ENCODE measurements at regions not wholly inside any gene's neighbourhood (a gene's known extent, or its start where the extent isn't known, plus 50 kb on each side); places are given as distances from the start of the nearest gene placed in this dataset.

DNA sequence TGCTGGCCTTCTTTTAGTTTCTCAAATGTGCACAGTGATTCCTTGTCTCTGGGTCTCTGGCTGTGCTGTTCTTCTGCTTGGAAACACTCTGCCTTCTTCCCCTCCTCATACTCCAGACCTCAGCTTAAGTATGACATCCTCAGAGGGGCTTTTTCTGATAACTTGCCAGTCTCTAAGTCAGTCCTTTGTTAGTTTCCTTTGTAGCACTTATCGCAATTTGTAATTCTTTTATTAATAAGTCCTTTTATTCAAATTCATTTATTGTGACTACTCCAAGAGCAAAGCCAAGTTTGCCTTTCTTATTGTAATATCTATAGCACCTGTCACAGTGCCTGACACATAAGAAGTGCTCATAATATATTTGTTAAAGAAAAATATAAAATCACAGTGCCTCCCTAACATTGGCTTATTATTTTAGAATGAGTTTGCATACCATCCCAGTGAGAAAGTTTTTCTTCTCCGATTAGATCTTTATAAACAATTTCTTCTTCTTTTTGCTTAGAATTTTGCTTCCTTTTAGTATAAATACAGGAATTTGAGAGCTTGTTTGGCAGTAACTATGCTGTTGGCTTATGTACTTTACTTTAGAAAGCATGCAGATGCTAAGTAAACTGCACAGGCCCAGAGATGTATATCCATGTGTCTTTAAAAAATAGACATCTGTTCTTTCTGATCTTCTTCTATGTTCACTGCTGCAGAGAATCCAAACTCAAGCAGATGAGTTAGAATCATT lies 198.0 kb downstream of the GAS1 start:
- no peak for DNase-seq (ENCODE audit: extremely low read depth, low read depth)
- TF ChIP-seq CTCF (IDR thresholded peaks at IDR 0.05; ENCODE audit: low read depth, low read length, missing control alignments): no peak
- H3K4me3 ChIP-seq (replicated peaks; ENCODE audit: low read depth, low read length): no peak overlapping the region

GRCh38 chr9:86747711-86748110 lies 199.6 kb downstream of the GAS1 start:
- no peak overlapping the region for H3K4me3 ChIP-seq (replicated peaks; ENCODE audit: low read depth, low read length)
- no peak for DNase-seq (ENCODE audit: extremely low read depth, low read depth)
- no peak for TF ChIP-seq CTCF (IDR thresholded peaks at IDR 0.05; ENCODE audit: low read depth, low read length, missing control alignments)

DNA sequence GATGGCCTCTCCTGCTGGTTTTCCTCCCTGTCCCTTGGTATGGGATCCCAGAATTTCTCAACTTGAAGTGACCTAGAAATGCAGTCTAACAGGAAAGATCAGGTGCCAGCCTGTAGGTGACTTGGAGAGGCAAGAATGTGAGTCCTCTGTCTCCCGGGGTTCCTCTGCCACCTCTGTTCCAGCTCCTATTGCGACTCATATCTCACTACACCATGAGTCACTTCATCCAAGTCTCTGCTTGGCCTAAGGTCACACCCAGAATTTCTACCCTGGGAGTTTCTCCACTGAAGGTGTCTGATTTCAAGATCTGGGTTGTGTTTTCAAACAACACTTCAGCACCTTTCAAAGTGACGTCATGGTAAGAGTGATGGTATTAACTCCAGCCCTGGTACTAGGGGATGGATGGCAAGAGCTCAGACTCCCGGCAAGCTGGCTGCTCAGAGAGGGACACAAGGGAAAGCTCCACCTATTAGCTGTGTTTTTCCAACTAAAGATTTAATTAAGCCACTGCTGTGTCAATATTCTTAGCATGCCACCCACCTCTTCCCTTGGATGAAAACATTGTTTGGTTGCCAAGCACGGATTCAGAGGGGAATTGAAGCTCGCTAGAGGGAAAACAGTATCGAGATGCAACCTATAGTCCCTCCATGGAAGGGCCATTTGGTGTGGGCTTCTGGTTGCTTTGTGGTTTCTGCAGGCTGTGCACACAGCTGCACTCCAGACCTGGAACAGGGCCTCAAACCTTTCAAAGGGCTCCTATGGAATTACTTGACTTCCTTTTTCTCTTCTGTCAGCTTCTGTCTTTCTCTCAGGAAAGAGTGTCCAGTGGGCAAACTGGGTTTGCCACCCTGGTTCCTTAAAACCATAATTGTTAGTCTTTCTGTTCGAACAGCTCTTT lies 205.7 kb downstream of the GAS1 start:
- H3K4me3 ChIP-seq (replicated peaks; ENCODE audit: low read depth, low read length): no peak overlapping the region
- no peak for TF ChIP-seq CTCF (IDR thresholded peaks at IDR 0.05; ENCODE audit: low read depth, low read length, missing control alignments)
- DNase-seq (ENCODE audit: extremely low read depth, low read depth): peak; percentile 56

DNA sequence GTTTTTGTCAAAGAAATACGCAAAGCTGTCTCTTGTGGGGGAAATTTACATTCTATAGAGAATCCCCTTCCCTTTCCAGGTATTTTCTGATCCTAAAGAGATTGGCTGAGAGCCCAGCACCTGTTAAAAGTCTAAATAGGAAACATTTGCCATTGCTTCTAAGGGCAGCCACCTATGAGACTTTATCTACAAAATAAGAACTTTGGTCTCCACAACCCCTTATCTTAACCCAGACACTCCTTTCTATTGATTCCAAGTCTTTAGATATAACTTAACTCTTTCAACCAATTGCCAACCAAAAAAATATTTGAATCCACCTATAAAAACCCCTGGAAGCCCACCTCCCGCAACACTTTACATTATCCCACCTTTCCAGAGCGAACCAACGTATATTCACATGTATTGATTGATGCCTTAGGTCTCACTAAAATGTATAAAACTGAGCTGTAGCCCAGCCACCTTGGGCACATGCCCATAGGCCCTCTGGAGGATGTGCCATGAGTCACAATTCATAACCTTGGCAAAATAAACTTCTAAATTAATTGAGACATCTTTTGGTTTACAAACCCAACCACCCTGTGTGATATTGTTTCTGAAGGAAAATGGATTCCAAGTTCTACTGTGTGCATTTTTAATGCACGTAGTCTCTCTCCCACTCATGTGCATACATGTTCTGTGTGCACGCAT lies 211.4 kb downstream of the GAS1 start:
- no peak for TF ChIP-seq CTCF (IDR thresholded peaks at IDR 0.05; ENCODE audit: low read depth, low read length, missing control alignments)
- DNase-seq (ENCODE audit: extremely low read depth, low read depth): no peak

GRCh38 chr9:86734771-86735170 lies 212.5 kb downstream of the GAS1 start:
- no peak for DNase-seq (ENCODE audit: extremely low read depth, low read depth)
- TF ChIP-seq CTCF (IDR thresholded peaks at IDR 0.05; ENCODE audit: low read depth, low read length, missing control alignments): no peak
- H3K4me3 ChIP-seq (replicated peaks; ENCODE audit: low read depth, low read length): no peak overlapping the region

More for the DNA sequence above, 211.4 kb downstream of the GAS1 start:
- H3K4me3 ChIP-seq (replicated peaks; ENCODE audit: low read depth, low read length): no peak overlapping the region

DNA sequence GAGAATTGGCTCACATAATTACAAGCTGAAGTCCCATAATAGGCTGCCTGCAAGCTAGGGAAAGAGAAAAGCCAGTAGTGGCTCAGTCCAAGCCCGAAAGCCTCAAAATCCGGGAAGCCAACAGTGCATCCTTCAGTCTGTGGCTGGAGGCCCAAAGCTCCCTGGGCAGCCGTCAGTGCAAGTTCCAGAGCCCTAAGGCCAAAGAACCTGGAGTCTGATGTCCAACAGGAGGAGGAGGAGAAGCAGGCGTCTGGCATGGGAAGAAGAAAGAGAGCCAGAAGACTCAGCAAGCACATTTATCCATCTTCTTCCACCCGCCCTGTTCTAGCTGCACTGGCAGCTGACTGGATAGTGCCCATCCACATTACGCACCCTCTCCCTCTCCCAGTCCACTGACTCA lies 213.4 kb downstream of the GAS1 start:
- H3K4me3 ChIP-seq (replicated peaks; ENCODE audit: low read depth, low read length): no peak overlapping the region
- DNase-seq (ENCODE audit: extremely low read depth, low read depth): no peak
- no peak for TF ChIP-seq CTCF (IDR thresholded peaks at IDR 0.05; ENCODE audit: low read depth, low read length, missing control alignments)
